HG03066 (cell line): ENCODE measurements at regions not wholly inside any gene's neighbourhood (a gene's known extent, or its start where the extent isn't known, plus 50 kb on each side); places are given as distances from the start of the nearest gene placed in this dataset.

Experiments used
- ATAC-seq: cut with Tn5 transposase; IDR thresholded peaks from one replicate; pipeline ENCODE4 v1.9.1; 2021; ENCODE audit warnings: low read depth; ENCODE audit not compliant: unreplicated experiment

DNA sequence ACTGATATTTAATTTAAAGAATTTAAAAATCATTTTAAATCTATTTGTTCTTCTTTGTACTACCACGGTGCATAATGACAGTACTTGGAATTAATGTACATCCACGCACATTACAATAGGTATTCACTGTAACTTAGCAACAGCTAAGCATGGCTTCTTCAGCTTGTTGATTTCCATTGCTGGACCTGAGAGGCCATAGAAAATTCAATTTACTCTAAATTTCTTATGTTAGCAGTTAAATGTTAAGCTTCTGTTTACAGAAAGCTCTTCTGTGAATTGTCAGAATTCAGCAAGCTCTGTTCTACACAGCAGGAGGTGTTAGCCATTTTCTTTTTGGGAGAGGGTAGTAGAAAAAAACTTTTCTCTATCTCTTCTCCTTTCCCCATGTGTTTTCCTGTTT is 1149.3 kb upstream of the CDH2 start:
- ATAC-seq = no peak

- ATAC-seq = no peak
Observed at GRCh38 chr18:29321561-29321960, 1144.6 kb upstream of the CDH2 start.

- no peak for ATAC-seq
Observed at GRCh38 chr18:29313312-29313711, 1136.4 kb upstream of the CDH2 start.

DNA sequence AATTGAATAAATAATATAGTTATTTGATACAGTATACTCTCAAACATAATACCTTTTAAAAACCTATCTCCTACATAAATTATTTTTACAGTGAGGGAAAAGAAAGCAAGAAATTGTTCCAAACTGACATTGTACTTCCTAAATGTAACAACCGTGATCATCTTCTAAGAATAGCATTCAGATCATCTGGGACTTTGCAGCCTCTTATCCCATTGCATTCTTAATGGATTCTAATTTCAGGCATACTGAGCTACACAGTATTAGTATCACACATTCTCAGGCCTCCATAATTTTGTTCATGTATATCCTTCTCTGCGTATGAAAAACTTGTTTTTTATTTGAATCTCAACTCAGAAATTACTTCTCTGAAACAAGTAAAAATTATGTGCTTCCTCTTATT is 1134.7 kb upstream of the CDH2 start:
- ATAC-seq = no peak

DNA sequence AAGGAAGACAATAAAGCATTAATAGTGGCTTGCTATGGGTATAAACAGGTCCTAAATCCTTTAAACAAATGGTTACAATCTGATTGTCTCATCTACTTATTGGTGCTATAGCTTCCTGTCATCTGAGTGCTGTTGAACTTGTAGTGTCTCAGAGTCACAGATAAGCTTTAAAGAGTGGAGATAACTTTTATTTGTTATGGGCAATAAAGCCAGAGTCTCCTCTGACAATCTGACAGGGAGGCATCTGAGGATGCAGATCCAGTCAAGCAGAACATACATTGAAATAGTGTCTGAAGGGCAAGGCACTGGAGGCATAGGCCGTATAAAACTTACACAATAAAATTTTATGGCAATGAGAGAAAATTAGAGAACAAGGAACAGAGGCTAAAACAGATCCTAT is 1132.4 kb upstream of the CDH2 start:
- no peak for ATAC-seq

GRCh38 chr18:29307982-29308381 is 1131.1 kb upstream of the CDH2 start:
- ATAC-seq = no peak

DNA sequence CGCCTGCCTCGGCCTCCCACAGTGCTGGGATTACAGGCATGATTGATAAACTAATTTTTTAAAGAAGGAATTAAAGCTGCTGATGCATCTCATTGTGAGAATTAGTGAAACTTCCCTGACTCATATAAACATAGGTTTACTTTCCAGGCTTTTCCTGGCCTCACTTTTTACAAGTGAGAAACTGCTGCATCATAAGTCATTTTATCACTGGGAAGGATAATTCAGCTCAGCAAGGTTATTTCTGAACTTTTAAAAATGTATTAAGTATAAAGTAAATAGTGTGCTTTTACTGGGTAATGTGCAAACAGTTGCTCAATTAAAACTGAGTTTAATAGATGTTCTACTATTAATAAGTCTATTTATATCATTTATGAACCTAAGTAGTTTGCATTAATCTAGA is 1130.3 kb upstream of the CDH2 start:
- ATAC-seq = no peak

DNA sequence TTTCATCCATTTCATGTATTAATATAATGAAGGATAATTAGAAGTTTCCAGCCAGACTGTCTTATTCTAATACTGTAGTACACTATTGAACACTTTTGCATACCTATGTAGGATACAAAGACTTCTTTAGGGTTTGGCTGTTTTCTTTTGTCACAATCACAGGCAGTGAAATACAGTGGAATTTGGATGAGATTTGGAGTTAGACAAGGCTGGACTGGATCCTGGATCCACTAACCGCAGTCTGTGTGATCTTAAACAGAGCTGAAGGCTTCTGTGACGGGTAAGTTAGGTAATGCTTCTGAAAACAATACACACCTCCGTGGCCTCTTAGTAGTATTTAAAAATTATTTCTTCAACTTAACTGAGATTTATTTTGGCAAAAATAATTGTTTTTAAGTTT is 1128.6 kb upstream of the CDH2 start:
- ATAC-seq = no peak

DNA sequence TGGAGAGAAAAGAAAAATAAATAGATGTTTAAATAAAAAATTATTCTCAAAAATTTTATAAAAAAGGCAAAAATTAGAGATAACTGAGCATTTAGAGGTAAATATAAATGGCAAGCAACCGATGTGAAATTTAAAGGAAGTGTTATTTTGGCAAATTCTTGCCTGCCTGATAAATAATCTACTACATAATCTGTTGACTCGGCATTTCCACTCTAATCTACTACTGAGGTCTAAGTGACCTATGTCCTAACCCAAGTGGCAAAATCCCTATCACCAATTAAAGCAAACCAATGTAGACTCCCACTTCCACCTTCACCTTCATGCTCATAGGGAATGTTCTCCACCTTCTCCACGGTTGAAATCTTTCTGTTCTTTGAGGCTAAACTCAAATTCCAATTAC is 1124.1 kb upstream of the CDH2 start:
- no peak for ATAC-seq

GRCh38 chr18:29285471-29285870 is 1108.5 kb upstream of the CDH2 start:
- ATAC-seq = no peak

GRCh38 chr18:29271501-29271900 is 1094.6 kb upstream of the CDH2 start:
- ATAC-seq = no peak

DNA sequence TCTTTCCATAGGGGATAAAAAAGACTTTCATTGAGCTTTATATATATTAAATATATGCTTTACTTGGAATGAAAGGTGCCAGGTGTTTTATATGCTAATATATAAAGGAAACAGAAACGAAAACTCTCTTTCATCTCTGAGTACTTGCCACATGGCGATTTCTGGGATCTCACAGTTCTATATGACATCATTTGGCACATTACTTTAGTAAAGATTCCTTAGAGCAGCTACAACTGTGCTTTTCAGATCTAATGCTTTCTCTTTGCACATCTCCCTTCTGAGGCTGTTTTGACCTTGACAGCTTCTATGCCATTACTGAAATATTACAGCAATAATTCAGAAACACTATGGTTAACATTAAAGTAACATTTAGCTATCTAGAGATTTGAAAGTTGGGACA is 1082.9 kb upstream of the CDH2 start:
- ATAC-seq = no peak

DNA sequence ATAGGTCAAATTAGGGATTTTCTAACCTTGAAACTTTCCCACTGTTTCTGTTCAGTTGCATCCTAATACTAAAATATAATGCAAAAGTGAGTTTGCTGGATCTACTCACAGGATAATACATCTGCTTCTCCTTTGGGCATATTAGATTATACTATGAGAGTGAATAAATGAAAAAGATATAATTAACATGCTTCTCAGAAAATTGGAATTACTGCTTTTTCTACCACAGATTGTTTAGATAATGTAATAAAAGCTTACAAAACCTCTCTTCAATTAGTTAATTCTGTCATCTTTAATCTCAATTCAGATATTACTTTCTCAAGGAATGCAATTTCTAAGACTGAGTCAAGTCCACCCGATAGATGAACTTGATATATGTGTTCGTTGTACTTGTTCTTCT is 1077.2 kb upstream of the CDH2 start:
- ATAC-seq = no peak

DNA sequence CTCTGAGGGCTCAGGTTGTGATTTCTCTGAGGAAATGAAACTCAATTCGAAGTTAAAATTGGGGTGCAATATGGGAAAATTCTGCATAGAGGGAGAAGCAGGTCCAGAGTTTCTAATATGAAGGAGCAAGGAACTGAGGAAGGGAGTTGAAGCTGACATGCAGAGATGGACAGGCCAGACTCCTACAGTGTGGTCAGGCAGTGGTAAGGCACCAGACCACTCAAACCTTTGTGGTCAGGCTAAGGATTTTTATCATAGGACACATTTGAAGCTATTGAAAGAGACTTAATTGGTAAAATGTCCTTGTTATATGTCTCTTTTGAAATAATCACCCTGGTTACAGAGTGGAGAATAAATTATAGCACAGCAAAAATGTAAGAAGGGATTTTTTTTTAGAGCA is 1074.8 kb upstream of the CDH2 start:
- no peak for ATAC-seq

GRCh38 chr18:29250843-29251242 is 1073.9 kb upstream of the CDH2 start:
- no peak for ATAC-seq

- ATAC-seq = no peak
Observed at GRCh38 chr18:29250259-29250658, 1073.3 kb upstream of the CDH2 start.

DNA sequence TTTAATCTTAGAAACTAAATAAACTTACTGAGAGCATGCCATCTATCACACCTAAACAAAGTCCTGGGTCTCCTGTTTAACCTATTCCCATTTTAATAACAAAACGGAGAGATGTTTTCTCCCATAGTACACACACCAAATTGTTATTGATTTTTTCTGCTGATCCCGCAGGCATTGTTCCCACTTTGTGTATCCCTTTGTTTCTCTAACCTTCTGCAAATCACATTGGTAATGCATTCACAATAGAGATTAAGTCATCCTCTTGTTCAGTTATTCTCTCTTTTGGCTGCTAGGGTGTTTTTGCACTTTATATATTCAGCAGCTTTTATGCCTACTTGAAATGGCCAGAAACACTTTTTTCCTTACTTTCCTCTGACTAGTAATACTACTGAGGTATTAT is 1071.9 kb upstream of the CDH2 start:
- no peak for ATAC-seq

GRCh38 chr18:29241199-29241598 is 1064.3 kb upstream of the CDH2 start:
- no peak for ATAC-seq

- no peak for ATAC-seq
Observed at GRCh38 chr18:29234751-29235150, 1057.8 kb upstream of the CDH2 start.

DNA sequence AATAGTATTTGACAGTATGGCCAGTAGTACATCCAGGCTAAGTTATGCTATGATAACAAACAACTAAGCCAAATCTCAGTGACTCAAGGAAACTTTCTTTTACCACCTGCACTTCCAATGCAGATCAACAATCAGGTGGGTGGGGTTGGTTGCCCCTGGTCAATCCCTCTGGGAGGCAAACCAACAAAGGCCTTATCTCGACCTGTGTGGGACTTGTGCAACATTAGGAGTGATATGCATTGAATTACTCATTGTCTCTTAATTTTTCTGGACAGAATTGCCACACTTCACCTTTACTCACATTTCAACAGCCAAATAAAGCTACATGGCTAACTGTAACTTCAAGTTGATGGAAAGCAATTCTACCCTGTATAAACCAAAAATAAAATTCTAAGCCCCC is 1049.3 kb upstream of the CDH2 start:
- no peak for ATAC-seq

DNA sequence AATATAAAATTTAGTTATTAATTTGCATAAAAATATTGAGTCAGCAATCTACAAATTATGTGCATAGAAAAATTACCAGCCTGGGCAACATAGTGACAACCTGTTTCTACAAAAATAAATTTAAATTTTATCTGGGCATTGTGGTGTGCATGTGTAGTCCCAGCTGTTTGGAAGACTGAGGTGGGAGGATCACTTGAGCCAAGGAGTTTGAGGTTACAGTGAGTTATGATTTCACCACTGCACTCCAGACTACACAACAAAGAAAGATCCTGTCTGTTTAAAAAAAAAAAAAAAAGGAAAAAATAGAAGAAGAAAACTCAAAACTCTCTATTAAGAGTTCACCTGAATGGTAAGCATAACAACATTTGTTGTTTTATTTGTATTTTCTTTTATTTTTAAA is 1048.4 kb upstream of the CDH2 start:
- ATAC-seq = no peak

GRCh38 chr18:29218091-29218490 is 1041.2 kb upstream of the CDH2 start:
- ATAC-seq = no peak

- ATAC-seq = no peak
Observed at GRCh38 chr18:29217124-29217915, 1040.4 kb upstream of the CDH2 start.
